SW480 (cell line): ENCODE measurements at regions not wholly inside any gene's neighbourhood (a gene's known extent, or its start where the extent isn't known, plus 50 kb on each side); places are given as distances from the start of the nearest gene placed in this dataset.

Experiments
- DNase-seq: peaks from one replicate; pipeline ENCODE4 v3.0.0-alpha.2; 2016; ENCODE audit warnings: low spot score

- no peak for DNase-seq
These were observed 327.1 kb downstream of the GLRX3 start for GRCh38 chr10:130463104-130463875.

- DNase-seq = no peak
These were observed 327.7 kb downstream of the GLRX3 start for GRCh38 chr10:130463876-130464364.

GRCh38 chr10:130464426-130464825, 328.2 kb downstream of the GLRX3 start:
- no peak for DNase-seq

DNA sequence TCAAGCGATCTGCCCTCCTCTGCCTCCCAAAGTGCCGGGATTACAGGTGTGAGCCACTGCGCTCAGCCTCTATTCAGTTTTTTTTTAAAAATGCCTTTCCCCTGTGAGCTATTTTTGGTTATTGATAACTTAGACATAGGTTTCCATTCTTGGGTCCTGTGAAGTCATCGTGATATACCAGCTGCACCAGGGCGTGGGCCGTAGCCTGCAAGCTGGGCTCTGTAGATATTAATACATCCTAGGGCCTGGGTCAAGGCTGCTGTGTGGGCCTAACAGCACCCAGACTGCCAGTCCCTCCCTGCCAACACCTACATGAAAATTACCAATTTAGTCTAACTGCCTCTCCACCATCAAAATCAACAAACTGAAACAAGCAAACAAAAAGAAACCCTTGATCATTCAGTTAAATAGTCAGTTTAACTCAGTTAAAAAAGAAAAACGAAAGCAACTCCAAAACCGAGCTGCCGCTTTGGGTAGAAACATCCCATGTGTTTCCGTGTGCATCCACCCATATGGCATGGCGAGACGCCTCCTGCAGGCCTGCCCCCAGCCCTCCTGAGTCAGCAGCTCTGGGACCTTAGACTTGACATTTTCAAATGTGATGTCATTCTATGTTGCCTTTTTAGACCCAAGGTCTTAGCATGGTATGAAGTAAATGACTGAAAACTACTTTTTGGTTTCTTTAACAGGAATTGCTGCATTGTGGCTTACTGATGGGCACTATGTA, 330.2 kb downstream of the GLRX3 start:
- DNase-seq = no peak

DNA sequence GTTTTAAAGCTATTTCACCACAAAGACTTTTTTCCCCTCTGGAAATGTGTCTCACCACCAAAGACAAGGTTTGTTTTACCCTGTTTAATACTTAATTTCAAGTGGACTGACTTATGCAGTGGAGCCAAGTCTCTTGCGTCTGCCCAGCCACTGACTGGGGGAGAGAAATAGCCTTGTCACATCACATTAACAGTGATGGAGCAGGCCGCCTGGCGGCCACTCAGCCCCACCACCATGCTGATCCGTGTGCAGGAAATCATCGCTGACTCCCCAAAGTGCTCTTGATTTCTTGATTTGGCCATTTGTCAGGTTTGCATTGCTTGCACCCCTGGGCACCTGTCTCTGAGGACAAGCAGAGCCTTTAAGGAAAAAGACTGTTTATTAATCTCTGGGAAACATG, 334.1 kb downstream of the GLRX3 start:
- no peak for DNase-seq

- DNase-seq = no peak
These were observed 334.8 kb downstream of the GLRX3 start for GRCh38 chr10:130470973-130471372.

DNA sequence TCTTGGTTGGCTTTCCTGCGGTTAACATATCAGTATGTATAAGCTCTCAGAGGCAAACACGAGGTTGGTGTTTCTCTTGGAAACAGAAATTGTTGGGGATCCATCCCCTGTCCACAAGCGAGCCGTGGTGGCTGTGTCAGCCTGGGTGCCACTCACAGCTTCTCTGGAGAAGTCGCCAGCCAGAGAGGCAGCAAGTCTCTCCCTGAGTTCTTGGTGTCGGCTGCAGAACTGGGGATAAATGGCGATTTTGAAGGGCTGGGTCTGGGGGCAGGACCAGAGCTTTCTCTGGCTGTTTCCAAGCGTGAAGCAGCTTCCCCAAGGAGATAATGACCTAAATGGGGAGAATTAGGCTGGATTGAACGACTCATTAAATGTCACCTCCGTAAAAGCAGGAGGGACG, 335.3 kb downstream of the GLRX3 start:
- no peak for DNase-seq

- no peak for DNase-seq
These were observed 336.0 kb downstream of the GLRX3 start for GRCh38 chr10:130472236-130472635.

GRCh38 chr10:130474591-130474990, 338.4 kb downstream of the GLRX3 start:
- DNase-seq = no peak

DNA sequence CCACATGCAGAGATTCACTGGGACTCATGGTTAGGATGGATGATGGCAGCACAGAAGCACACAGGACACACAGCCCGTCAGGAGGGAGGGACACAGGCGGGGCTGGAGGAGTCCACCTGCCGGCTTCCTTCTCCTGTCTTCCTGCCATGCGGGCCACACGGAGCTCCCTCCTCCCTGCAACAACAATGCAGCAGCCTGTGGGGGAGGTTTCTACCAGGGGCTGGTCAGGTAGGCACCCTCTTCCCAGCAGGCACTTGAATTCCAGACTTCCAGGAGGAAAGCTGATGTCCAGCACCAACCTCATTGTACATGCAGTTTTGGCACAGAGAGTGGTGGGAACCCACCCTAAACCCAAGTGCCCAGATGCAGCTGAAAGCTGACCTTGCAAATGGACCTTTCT, 341.2 kb downstream of the GLRX3 start:
- no peak for DNase-seq

- DNase-seq = no peak
These were observed 343.0 kb downstream of the GLRX3 start for GRCh38 chr10:130479146-130479545.

DNA sequence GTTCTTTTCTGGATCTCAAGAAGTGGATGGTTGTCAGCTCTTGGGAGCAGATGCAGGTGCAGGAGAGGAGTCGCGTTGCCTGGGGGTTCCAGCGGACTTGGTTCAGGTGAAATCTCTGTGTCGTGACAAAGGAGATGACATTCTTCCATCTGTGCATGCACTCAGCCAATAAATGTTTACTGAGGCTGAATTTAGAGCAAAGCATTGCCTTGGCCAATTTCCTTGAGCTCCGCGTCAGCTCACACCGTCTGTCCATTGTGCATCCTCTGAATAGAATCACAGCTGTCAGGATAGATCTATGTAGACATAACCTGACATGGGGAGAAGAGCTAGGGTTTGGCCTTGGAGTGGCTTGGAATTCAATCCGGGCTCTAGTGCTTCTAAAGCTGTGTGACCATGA, 343.7 kb downstream of the GLRX3 start:
- DNase-seq = no peak

DNA sequence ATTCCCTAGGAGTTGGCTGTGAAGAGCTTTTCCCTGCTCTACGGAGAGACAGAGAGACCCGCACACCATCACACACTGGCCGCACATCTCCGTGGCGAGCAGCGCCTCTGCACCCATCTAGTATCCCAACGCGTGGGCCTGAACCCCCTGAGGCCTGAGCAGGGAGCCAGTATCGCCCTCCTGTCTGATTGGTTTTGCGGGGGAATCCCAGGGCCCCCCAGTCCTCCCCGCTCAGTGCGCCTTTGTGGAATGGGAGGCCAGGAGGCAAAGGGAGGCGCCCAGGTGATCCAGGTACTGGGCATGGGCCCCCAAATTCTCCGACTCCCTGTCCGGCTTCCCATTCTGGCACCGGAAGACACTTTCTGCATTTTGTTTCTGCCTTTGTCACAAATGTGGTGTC, 344.3 kb downstream of the GLRX3 start:
- no peak for DNase-seq

GRCh38 chr10:130481076-130481930, 345.1 kb downstream of the GLRX3 start:
- no peak for DNase-seq

GRCh38 chr10:130481936-130482335, 345.7 kb downstream of the GLRX3 start:
- DNase-seq = no peak

GRCh38 chr10:130483691-130484467, 347.7 kb downstream of the GLRX3 start:
- no peak for DNase-seq

- no peak for DNase-seq
These were observed 348.4 kb downstream of the GLRX3 start for GRCh38 chr10:130484468-130485180.

- DNase-seq = no peak
These were observed 349.2 kb downstream of the GLRX3 start for GRCh38 chr10:130485236-130485957.

DNA sequence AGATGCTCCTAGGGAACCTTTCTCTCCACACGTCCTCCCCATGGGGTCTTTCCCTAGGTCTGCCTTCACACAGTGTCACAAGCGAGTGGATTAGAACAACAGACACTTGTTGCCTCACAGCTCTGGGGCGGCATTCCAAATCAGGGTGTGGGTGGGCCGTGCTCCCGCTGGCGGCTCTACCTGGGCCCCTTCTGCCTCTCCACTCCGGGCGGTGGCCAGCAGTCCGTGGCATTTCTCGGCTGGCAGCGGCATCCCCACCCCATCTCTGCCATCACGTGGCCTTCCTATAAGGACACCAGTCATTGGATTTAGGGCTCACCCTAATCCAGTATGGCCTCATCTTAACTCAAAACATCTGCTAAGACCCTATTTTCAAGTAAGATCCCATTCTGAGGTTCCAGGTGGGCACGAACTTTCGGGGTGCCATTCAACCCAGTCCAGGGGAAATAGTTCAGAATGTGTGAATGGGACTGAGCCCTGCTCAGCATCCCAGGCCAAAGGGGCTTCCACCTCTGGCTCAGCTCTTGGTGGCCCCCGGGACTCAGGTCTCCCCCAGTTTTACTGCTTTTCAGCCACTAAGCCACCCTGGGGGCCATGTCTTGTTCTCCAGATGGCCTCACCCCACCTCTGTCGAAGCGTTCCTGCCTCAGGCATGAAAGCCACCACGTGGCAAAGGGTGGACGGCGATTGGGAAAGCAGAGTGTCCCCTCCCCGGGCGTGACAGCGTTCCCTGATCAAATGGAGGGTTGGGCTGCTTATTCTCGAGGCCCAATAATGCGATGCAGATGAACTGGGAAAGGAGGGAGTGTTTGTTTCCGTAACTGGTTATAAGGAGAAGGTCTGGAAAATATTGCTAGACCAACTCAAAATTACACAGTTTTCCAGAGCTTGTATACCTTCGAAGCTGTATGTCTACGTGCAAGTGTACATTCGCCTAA, 350.0 kb downstream of the GLRX3 start:
- no peak for DNase-seq
